ENCODE measurements at regions not wholly inside any gene's neighbourhood (a gene's known extent, or its start where the extent isn't known, plus 50 kb on each side); places are given as distances from the start of the nearest gene placed in this dataset.

DNA sequence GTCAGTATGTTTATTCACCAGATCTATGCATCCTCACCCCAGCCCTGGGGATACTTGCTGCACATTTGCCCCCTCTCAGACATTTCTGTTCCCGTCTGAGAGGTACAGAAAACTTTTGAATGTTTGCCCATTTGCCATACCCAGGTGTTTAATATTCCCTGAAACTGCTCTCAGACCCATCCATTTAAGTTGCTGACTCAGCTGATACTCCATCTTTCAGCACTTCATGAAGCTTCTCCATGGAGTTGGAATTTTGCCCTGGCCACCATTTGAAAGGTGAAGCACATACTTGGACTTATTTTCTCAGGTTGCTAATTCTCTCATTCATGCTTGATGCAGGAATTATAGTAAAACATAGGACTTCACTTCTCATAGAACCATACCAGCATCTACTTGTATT, 203.9 kb upstream of the OR13F1 start:
- no peaks in the 10 kb centered on the region for H3F3A ChIP-seq (ENCODE audit: insufficient read depth, low read length)
- no peaks in the 10 kb centered on the region for H3K9me2 ChIP-seq (ENCODE audit: low read depth, low read length)
- TF ChIP-seq EZH2 (IDR thresholded peaks at IDR 0.05; ENCODE audit: borderline replicate concordance, low read length): no peak
- TF ChIP-seq, protein P1, sequence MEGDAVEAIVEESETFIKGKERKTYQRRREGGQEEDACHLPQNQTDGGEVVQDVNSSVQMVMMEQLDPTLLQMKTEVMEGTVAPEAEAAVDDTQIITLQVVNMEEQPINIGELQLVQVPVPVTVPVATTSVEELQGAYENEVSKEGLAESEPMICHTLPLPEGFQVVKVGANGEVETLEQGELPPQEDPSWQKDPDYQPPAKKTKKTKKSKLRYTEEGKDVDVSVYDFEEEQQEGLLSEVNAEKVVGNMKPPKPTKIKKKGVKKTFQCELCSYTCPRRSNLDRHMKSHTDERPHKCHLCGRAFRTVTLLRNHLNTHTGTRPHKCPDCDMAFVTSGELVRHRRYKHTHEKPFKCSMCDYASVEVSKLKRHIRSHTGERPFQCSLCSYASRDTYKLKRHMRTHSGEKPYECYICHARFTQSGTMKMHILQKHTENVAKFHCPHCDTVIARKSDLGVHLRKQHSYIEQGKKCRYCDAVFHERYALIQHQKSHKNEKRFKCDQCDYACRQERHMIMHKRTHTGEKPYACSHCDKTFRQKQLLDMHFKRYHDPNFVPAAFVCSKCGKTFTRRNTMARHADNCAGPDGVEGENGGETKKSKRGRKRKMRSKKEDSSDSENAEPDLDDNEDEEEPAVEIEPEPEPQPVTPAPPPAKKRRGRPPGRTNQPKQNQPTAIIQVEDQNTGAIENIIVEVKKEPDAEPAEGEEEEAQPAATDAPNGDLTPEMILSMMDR (IDR thresholded peaks at IDR 0.05; ENCODE audit: low read length): no peak
- no peak overlapping the region for H3K4me2 ChIP-seq (ENCODE audit: low read length)
- no peaks in the 10 kb centered on the region for H4K20me1 ChIP-seq (ENCODE audit: insufficient read depth, low read length)
- no peaks in the 10 kb centered on the region for H3K4me1 ChIP-seq (ENCODE audit: insufficient read depth, low read length, severe bottlenecking)
- no peaks in the 10 kb centered on the region for H3K36me3 ChIP-seq (ENCODE audit: insufficient read depth, low read length)
- H3K79me2 ChIP-seq (ENCODE audit: insufficient read depth, low read length): no peaks in the 10 kb centered on the region
- no peak overlapping the region for H3K4me3 ChIP-seq (ENCODE audit: low read depth, low read length, poor library complexity, severe bottlenecking)
- no peak overlapping the region for H2AFZ ChIP-seq (ENCODE audit: low read length)
- H3K9ac ChIP-seq (ENCODE audit: low read length): no peak overlapping the region
- no peak overlapping the region for H3K27ac ChIP-seq (ENCODE audit: low read depth, low read length, poor library complexity, severe bottlenecking)
- H3K27me3 ChIP-seq (ENCODE audit: insufficient read depth, low read length): no peaks in the 10 kb centered on the region
- H3K9me3 ChIP-seq (ENCODE audit: low read length): no peaks in the 10 kb centered on the region

DNA sequence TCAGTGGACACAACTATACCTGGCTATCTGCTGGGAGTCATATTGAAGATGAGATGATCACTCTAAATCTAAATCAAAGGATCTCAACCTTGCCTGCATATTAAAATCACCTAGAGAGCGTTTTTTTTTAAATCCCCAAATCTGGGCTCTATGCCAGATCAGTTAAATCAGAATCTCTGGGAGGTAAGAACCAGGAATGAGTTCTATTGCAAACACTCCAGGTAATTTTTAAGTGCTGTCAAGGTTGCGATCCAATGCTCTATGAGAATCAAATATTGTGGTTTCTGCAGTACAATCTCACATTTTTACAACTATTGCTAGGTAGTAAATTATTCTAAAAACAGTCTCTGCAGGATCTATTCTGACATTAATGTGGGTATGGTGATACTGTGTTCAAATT, 202.3 kb upstream of the OR13F1 start:
- Histone ChIP-seq H3K27me3 (ENCODE audit: insufficient read depth, low read length) (no peaks in the 10 kb centered on the region), H4K20me1 (ENCODE audit: insufficient read depth, low read length) (no peaks in the 10 kb centered on the region), H3K4me3 (ENCODE audit: low read depth, low read length, poor library complexity, severe bottlenecking) (no peak overlapping the region), H3K27ac (ENCODE audit: low read depth, low read length, poor library complexity, severe bottlenecking) (no peak overlapping the region), H3K79me2 (ENCODE audit: insufficient read depth, low read length) (no peaks in the 10 kb centered on the region), H3K4me1 (ENCODE audit: insufficient read depth, low read length, severe bottlenecking) (no peaks in the 10 kb centered on the region), H2AFZ (ENCODE audit: low read length) (no peak overlapping the region), H3F3A (ENCODE audit: insufficient read depth, low read length) (no peaks in the 10 kb centered on the region), H3K4me2 (ENCODE audit: low read length) (no peak overlapping the region), H3K9ac (ENCODE audit: low read length) (no peak overlapping the region), H3K9me2 (ENCODE audit: low read depth, low read length) (no peaks in the 10 kb centered on the region), H3K9me3 (ENCODE audit: low read length) (no peaks in the 10 kb centered on the region), H3K36me3 (ENCODE audit: insufficient read depth, low read length) (no peaks in the 10 kb centered on the region)
- TF ChIP-seq, protein P1 (IDR thresholded peaks at IDR 0.05; ENCODE audit: low read length): no peak
- no peak for TF ChIP-seq EZH2 (IDR thresholded peaks at IDR 0.05; ENCODE audit: borderline replicate concordance, low read length)

DNA sequence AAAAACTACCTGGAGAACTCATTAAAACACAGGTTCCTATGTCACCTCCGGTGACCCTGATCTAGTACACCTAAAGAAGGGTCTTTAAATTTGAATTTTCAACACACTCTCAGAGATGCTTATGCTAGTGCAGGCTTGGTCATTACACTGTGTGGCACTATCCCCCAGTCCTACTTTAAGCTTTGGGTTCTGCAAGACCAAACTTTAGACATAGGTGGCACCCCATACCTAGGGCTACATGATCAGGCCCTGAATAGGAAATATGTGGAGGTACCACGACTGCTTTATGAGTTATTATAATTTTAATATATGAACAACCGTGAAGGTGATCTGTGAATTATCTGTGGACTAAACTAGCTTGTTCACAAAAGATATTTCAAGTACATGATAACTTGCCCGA, 201.3 kb upstream of the OR13F1 start:
- no peaks in the 10 kb centered on the region for H3K79me2 ChIP-seq (ENCODE audit: insufficient read depth, low read length)
- H3K4me1 ChIP-seq (ENCODE audit: insufficient read depth, low read length, severe bottlenecking): no peaks in the 10 kb centered on the region
- no peak overlapping the region for H3K9ac ChIP-seq (ENCODE audit: low read length)
- H3K9me3 ChIP-seq (ENCODE audit: low read length): no peaks in the 10 kb centered on the region
- H3K27me3 ChIP-seq (ENCODE audit: insufficient read depth, low read length): no peaks in the 10 kb centered on the region
- no peaks in the 10 kb centered on the region for H3K9me2 ChIP-seq (ENCODE audit: low read depth, low read length)
- no peak overlapping the region for H3K4me2 ChIP-seq (ENCODE audit: low read length)
- H3F3A ChIP-seq (ENCODE audit: insufficient read depth, low read length): no peaks in the 10 kb centered on the region
- no peak for TF ChIP-seq EZH2 (IDR thresholded peaks at IDR 0.05; ENCODE audit: borderline replicate concordance, low read length)
- TF ChIP-seq, protein P1 (IDR thresholded peaks at IDR 0.05; ENCODE audit: low read length): no peak
- H3K4me3 ChIP-seq (ENCODE audit: low read depth, low read length, poor library complexity, severe bottlenecking): no peak overlapping the region
- H2AFZ ChIP-seq (ENCODE audit: low read length): no peak overlapping the region
- H4K20me1 ChIP-seq (ENCODE audit: insufficient read depth, low read length): no peaks in the 10 kb centered on the region
- H3K36me3 ChIP-seq (ENCODE audit: insufficient read depth, low read length): no peaks in the 10 kb centered on the region
- H3K27ac ChIP-seq (ENCODE audit: low read depth, low read length, poor library complexity, severe bottlenecking): no peak overlapping the region
